Activated B cell treated with CpG ODN at 0.5 μM for 24 hours (primary cell): ENCODE measurements at regions not wholly inside any gene's neighbourhood (a gene's known extent, or its start where the extent isn't known, plus 50 kb on each side); places are given as distances from the start of the nearest gene placed in this dataset.

Experiments
- ATAC-seq: fragments of 200-7000 bp; cut with Tn5 transposase; one replicate; pipeline ENCODE4 v1.10.0; 2021; ENCODE audit warnings: low read depth, mild to moderate bottlenecking, moderate library complexity
- CTCF ChIA-PET: fragments of 350-600 bp; sonication (Branson Sonifier 250); formaldehyde crosslinking; loops from one replicate; lab custom pipeline; 2021; ENCODE audit warnings: antibody characterized with exemption; lab: Charles Lee
- POLR2A ChIA-PET: fragments of 350-600 bp; sonication (Branson Sonifier 250); formaldehyde crosslinking; loops from one replicate; lab custom pipeline; 2021; ENCODE audit warnings: antibody characterized with exemption; lab: Charles Lee
- DNase-seq: peaks from one replicate; pipeline ENCODE4 v3.0.0; 2022
- H3K27ac Mint-ChIP-seq: one replicate; pipeline ENCODE4 v1.8.0; 2020; ENCODE audit warnings: mixed read lengths
- H3K27me3 Mint-ChIP-seq: one replicate; pipeline ENCODE4 v1.8.0; 2021; ENCODE audit warnings: mixed read lengths
- H3K36me3 Mint-ChIP-seq: one replicate; pipeline ENCODE4 v1.8.0; 2021; ENCODE audit warnings: low read depth, mixed read lengths
- H3K4me1 Mint-ChIP-seq: one replicate; pipeline ENCODE4 v1.8.0; 2021; ENCODE audit warnings: mixed read lengths
- H3K4me3 Mint-ChIP-seq: one replicate; pipeline ENCODE4 v1.8.0; 2020; ENCODE audit warnings: mild to moderate bottlenecking, mixed read lengths
- H3K9me3 Mint-ChIP-seq: one replicate; pipeline ENCODE4 v1.8.0; 2020; ENCODE audit warnings: mixed read lengths
- CTCF ChIP-seq: fragments of 200-600 bp; IDR thresholded peaks from one replicate; pipeline ENCODE4 v1.8.0; 2022; ENCODE audit warnings: antibody characterized with exemption, mild to moderate bottlenecking
- intact Hi-C: fragments of 100-400 bp; cut with micrococcal nuclease; formaldehyde crosslinking; loops from one replicate; pipeline ENCODE4 v1.15.1; 2024

- ChIA-PET POLR2A (no interaction called here), CTCF (no interaction called here)
- H3K4me1 Mint-ChIP-seq, result no peaks in the 10 kb centered on the region
- H3K27ac Mint-ChIP-seq, result no peak overlapping the region
- intact Hi-C loops, result no loop called here
- TF ChIP-seq CTCF, result no peak
- H3K4me3 Mint-ChIP-seq, result no peak overlapping the region
- no peaks in the 10 kb centered on the region for H3K36me3 Mint-ChIP-seq
- peaks cover 1% of the 10 kb centered on the region for H3K9me3 Mint-ChIP-seq
- no peak for DNase-seq
- no peak for ATAC-seq
- H3K27me3 Mint-ChIP-seq, result no peaks in the 10 kb centered on the region
Measured at GRCh38 chr12:61758661-61759060, 501.5 kb upstream of the USP15 start.

DNA sequence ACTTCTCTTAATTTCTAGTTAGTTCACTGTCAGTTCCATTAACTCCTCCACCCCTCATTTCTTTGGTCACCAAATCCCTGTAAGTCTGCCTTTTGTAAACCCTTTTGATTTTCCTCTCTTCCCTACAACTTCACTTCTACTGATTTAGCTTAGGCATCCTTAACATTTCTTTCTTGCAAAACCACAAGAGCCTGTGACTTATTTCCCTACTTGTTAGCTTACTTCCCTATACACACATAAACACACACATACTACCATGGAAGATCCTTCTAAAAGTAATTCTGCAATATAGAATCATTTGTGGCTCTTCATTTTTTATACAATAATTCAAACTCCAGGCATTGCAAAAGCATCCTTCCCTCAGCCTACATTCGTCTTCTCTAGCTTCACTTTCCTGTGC, 494.3 kb upstream of the USP15 start:
- ChIA-PET POLR2A (no interaction called here), CTCF (no interaction called here)
- Mint-ChIP-seq H3K4me1 (no peaks in the 10 kb centered on the region), H3K4me3 (no peak overlapping the region), H3K27me3 (no peaks in the 10 kb centered on the region), H3K36me3 (no peaks in the 10 kb centered on the region), H3K9me3 (peaks cover 3% of the 10 kb centered on the region), H3K27ac (no peak overlapping the region)
- DNase-seq (no peak), ATAC-seq (no peak)
- intact Hi-C loops, result no loop called here
- TF ChIP-seq CTCF, result no peak

GRCh38 chr12:61780435-61780834, 479.8 kb upstream of the USP15 start:
- Mint-ChIP-seq H3K4me3 (no peak overlapping the region), H3K4me1 (no peaks in the 10 kb centered on the region), H3K27me3 (no peaks in the 10 kb centered on the region), H3K27ac (no peak overlapping the region), H3K9me3 (peaks cover 3% of the 10 kb centered on the region), H3K36me3 (no peaks in the 10 kb centered on the region)
- intact Hi-C loops, result no loop called here
- ATAC-seq (no peak), DNase-seq (no peak)
- no peak for TF ChIP-seq CTCF
- POLR2A ChIA-PET, result no interaction called here
- CTCF ChIA-PET, result no interaction called here

DNA sequence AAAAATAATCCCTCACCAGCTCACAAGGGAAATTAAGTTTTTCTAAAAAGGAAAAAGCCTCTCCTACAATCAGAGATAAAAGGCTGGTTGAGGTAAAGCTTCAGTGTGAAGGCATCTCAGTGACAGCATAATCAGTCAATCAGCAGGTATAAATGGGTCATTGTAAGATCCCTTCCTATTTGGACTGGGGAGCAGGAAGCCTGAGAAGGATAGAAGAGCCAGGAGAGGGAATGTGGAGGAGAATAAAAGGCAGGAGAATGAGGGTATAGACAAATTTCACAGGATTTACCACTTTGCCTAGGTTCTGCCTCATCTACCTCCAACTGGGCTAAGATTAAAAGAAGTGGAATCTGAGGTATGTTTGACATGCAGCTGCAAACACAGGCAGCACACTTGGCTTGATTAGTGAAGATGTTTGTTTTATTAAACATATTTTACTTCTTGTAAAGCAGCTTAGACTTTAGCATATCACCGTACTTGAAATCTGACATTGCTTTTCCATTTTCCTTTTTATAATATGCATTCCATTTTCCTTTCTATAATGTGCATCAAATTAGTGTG, 479.1 kb upstream of the USP15 start:
- Mint-ChIP-seq H3K4me1 (no peaks in the 10 kb centered on the region), H3K27ac (no peak overlapping the region)

DNA sequence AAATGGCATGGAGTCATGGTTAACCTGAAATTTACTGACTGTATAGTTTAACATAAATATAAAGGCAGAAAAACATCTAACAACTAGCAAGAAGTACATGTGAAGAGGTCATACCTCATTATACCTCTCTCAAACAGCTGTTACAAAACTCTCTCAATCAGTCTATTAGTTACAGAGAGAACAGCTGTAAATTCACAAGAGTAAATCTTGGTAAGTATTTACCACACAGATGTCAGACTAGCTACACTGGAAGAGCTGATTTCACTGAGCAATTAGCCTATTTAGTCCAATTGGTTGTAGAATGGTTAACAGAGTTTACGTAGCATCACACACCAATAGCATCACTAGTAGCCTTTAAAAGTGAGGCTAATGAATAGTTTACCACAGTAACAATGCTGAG, 463.4 kb upstream of the USP15 start:
- no peak overlapping the region for H3K27ac Mint-ChIP-seq
- ATAC-seq (no peak), DNase-seq (no peak)
- ChIA-PET POLR2A (no interaction called here), CTCF (no interaction called here)
- no peaks in the 10 kb centered on the region for H3K36me3 Mint-ChIP-seq
- H3K27me3 Mint-ChIP-seq, result no peaks in the 10 kb centered on the region
- no peak for TF ChIP-seq CTCF
- H3K9me3 Mint-ChIP-seq, result peaks cover 3% of the 10 kb centered on the region
- intact Hi-C loops, result no loop called here
- no peak overlapping the region for H3K4me3 Mint-ChIP-seq
- H3K4me1 Mint-ChIP-seq, result no peaks in the 10 kb centered on the region

More for the DNA sequence above, 479.1 kb upstream of the USP15 start:
- no peak for TF ChIP-seq CTCF
- no peak for DNase-seq
- no peak for ATAC-seq
- H3K4me3 Mint-ChIP-seq, result no peak overlapping the region
- ChIA-PET POLR2A (no interaction called here), CTCF (no interaction called here)
- H3K9me3 Mint-ChIP-seq, result peaks cover 3% of the 10 kb centered on the region
- intact Hi-C loops, result no loop called here
- H3K36me3 Mint-ChIP-seq, result no peaks in the 10 kb centered on the region
- no peaks in the 10 kb centered on the region for H3K27me3 Mint-ChIP-seq
